ENCODE measurements at regions not wholly inside any gene's neighbourhood (a gene's known extent, or its start where the extent isn't known, plus 50 kb on each side); places are given as distances from the start of the nearest gene placed in this dataset.

DNA sequence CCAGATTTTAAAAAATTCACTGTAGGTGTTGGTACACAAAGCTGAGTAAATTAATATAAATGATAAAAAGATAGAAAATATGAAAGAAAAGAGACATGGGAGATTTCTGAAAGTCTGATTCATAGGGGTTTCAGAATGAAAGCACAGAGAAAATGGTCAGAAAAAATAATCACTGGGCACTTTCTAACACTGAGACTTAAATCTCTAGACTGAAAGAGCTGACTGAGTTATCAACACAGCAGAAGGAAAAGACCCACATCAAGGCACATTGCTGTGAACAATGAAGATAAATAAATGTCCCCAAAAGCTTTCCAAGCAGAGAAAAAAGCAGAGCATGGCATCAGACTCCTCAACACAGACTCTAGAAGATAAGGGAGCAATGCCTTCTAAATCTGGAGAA is 277.2 kb downstream of the BCL2 start:
- Histone ChIP-seq H3K27ac (ENCODE audit: extremely low read length, insufficient read depth, low read length) (no peak overlapping the region), H3K4me3 (replicated peaks in 1 of 3; ENCODE audit: insufficient read depth in 1 of 3, low read depth in 2 of 3, low read length in 3 of 3) (no peak overlapping the region), H3K4me2 (ENCODE audit: low read depth, low read length) (no peak overlapping the region), H3K27me3 (ENCODE audit: control insufficient read depth in 1 of 2, insufficient read depth in 2 of 2, low read length in 2 of 2) (no peaks in the 10 kb centered on the region), H3K9ac (ENCODE audit: insufficient read depth, low read depth, low read length) (no peak overlapping the region), H3K4me1 (ENCODE audit: insufficient read depth, low read length) (no peaks in the 10 kb centered on the region), H4K20me1 (ENCODE audit: insufficient read depth, low read length) (no peaks in the 10 kb centered on the region), H2AFZ (ENCODE audit: low read length) (no peak overlapping the region), H3K9me3 (ENCODE audit: low read length) (no peaks in the 10 kb centered on the region), H3K36me3 (replicated peaks in 1 of 2; ENCODE audit: control insufficient read depth in 1 of 2, insufficient read depth in 2 of 2, low read length in 2 of 2) (no peaks in the 10 kb centered on the region), H3K79me2 (ENCODE audit: insufficient read depth, low read length) (no peaks in the 10 kb centered on the region)
- FAIRE-seq (no peak), ATAC-seq (no peak), DNase-seq (ENCODE audit: low spot score) (no peak)
- no TSS peak for BruUV-seq (replicated peaks)
- CTCF ChIA-PET (ENCODE audit: low intra/inter-chr PET ratio, low total read pairs), result no interaction called here
- in situ Hi-C loops (cut with HindIII; ENCODE audit: extremely low pct_ligation_motif_present, low pct_unique_long_range_greater_than_20kb) (no loop called here), intact Hi-C loops (cut with micrococcal nuclease; ENCODE audit: unreplicated experiment) (no loop called here)
- no peak for TF ChIP-seq RBFOX2 (IDR thresholded peaks at IDR 0.05; ENCODE audit: low read depth, low read length)
- TF ChIP-seq SRSF9 (IDR thresholded peaks at IDR 0.05; ENCODE audit: borderline replicate concordance, insufficient read depth, low read depth, low read length, poor library complexity, severe bottlenecking), result no peak
- TF ChIP-seq, protein P1, sequence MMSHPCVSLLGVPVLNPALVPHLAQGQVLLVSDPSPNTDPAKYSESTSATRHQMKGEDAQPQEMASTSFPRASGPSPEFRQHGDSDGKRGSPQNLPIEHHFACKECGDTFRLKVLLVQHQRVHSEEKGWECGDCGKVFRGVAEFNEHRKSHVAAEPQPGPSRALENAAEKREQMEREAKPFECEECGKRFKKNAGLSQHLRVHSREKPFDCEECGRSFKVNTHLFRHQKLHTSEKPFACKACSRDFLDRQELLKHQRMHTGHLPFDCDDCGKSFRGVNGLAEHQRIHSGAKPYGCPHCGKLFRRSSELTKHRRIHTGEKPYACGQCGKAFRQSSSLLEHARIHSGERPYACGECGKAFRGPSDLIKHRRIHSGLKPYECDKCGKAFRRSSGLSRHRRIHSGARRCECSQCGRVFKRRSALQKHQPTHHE (CRISPR knock-in tag; IDR thresholded peaks at IDR 0.05; ENCODE audit: borderline replicate concordance), result no peak
- TF ChIP-seq NFE2L1 (CRISPR knock-in tag; IDR thresholded peaks at IDR 0.05; ENCODE audit: borderline replicate concordance), result no peak
- no peak for TF ChIP-seq ZNF205 (CRISPR knock-in tag; IDR thresholded peaks at IDR 0.05)
- TF ChIP-seq CBX1 (IDR thresholded peaks at IDR 0.05; ENCODE audit: low read depth), result no peak
- TF ChIP-seq, protein P2, sequence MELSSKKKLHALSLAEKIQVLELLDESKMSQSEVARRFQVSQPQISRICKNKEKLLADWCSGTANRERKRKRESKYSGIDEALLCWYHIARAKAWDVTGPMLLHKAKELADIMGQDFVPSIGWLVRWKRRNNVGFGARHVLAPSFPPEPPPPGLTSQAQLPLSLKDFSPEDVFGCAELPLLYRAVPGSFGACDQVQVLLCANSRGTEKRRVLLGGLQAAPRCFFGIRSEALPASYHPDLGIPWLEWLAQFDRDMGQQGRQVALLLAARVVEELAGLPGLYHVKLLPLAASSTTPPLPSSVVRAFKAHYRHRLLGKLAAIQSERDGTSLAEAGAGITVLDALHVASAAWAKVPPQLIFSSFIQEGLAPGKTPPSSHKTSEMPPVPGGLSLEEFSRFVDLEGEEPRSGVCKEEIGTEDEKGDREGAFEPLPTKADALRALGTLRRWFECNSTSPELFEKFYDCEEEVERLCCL (CRISPR knock-in tag; IDR thresholded peaks at IDR 0.05; ENCODE audit: borderline replicate concordance), result no peak
- TF ChIP-seq, protein P3, sequence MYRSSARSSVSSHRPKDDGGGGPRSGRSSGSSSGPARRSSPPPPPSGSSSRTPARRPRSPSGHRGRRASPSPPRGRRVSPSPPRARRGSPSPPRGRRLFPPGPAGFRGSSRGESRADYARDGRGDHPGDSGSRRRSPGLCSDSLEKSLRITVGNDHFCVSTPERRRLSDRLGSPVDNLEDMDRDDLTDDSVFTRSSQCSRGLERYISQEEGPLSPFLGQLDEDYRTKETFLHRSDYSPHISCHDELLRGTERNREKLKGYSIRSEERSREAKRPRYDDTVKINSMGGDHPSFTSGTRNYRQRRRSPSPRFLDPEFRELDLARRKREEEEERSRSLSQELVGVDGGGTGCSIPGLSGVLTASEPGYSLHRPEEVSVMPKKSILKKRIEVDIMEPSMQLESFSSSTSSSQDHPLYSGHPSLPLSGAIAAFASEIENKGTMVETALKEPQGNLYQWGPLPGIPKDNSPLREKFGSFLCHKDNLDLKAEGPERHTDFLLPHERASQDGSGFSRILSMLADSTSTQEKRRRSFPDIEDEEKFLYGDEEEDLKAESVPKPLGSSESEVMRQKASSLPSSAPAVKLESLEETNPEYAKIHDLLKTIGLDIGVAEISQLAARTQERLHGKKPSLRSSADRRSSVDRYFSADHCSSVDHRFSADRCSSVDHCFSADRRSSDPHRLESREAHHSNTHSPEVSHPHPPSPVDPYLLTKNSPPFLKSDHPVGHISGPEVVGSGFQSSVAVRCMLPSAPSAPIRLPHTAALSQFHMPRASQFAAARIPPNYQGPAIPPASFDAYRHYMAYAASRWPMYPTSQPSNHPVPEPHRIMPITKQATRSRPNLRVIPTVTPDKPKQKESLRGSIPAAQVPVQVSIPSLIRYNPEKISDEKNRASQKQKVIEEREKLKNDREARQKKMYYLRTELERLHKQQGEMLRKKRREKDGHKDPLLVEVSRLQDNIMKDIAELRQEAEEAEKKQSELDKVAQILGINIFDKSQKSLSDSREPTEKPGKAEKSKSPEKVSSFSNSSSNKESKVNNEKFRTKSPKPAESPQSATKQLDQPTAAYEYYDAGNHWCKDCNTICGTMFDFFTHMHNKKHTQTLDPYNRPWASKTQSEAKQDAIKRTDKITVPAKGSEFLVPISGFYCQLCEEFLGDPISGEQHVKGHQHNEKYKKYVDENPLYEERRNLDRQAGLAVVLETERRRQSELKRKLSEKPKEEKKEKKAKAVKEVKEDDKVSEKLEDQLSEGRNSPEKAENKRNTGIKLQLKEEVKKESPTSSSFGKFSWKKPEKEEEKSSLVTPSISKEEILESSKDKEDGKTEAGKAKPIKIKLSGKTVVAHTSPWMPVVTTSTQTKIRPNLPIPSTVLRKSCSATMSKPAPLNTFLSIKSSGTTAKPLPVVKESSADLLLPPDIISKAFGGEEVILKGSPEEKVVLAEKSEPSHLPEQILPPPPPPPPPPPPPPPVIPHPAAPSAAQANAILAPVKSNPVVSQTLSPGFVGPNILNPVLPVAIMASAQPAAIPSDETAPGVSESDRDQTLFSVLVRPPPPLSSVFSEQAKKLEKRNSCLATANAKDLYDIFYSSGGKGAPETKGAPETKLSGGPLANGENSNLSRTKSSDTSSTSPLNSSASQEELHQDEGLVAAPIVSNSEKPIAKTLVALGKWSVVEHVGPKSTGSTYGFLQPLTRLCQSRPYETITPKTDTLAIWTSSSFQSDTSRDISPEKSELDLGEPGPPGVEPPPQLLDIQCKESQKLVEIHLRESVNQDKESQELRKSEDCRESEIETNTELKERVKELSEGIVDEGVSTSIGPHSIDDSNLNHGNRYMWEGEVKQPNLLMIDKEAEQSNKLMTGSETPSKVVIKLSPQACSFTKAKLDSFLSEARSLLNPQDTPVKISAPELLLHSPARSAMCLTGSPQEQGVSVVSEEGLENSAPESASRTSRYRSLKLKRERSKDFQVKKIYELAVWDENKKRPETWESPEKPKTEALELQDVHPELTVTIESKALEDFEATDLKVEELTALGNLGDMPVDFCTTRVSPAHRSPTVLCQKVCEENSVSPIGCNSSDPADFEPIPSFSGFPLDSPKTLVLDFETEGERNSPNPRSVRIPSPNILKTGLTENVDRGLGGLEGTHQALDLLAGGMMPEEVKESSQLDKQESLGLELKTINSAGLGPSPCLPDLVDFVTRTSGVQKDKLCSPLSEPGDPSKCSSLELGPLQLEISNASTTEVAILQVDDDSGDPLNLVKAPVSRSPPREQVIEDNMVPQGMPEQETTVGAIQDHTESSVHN (CRISPR knock-in tag; IDR thresholded peaks at IDR 0.05), result no peak
- TF ChIP-seq KLF12 (CRISPR knock-in tag; IDR thresholded peaks at IDR 0.05; ENCODE audit: borderline replicate concordance), result no peak
- no peak for TF ChIP-seq ZNF891 (CRISPR knock-in tag; IDR thresholded peaks at IDR 0.05)
- TF ChIP-seq TGIF2 (CRISPR knock-in tag; IDR thresholded peaks at IDR 0.05), result no peak
- no peak for TF ChIP-seq HHEX (CRISPR knock-in tag; IDR thresholded peaks at IDR 0.05)
- TF ChIP-seq NFYB (CRISPR knock-in tag; IDR thresholded peaks at IDR 0.05), result no peak
- no peak for TF ChIP-seq ZNF207 (IDR thresholded peaks at IDR 0.05; ENCODE audit: borderline replicate concordance)
- TF ChIP-seq CBX2 (IDR thresholded peaks at IDR 0.05; ENCODE audit: low read depth, low read length), result no peak
- TF ChIP-seq CBX2 (CRISPR knock-in tag; IDR thresholded peaks at IDR 0.05; ENCODE audit: low read depth), result no peak
- TF ChIP-seq BCL6 (CRISPR knock-in tag; IDR thresholded peaks at IDR 0.05), result no peak
- POLR2A ChIA-PET, result no interaction called here

Data from HepG2 (cell line).